C4-2B (cell line): ENCODE measurements at regions not wholly inside any gene's neighbourhood (a gene's known extent, or its start where the extent isn't known, plus 50 kb on each side); places are given as distances from the start of the nearest gene placed in this dataset.

ENCODE experiments used
- ZFX ChIP-seq: fragments of 450-650 bp; IDR thresholded peaks from 2 replicates; pipeline ENCODE4 v1.6.1; 2017
- TF ChIP-seq, protein P1 (sequence below): fragments of 450-650 bp; conservative IDR thresholded peaks from 2 replicates; pipeline ENCODE4 v1.5.1; 2017; ENCODE audit warnings: mild to moderate bottlenecking

DNA sequence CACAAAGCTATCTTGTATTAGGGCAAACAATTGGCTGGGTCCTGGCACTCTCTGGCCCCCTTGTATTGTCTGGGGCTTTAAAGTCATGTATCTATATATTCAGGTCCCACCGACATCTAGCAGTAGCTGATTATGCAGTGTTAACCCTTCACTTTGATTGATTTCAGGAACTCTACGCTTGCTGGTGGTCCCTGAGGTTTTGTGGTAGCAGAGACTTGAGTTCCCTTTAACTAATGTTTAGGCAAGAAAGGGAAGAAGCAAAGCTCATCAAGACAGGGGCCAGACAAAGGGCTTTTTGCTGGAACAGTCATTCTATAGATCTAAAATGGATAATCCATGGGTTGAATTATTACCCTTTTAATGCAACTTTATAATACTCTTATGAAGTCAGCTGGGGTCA, 95.3 kb upstream of the EPB41L3 start:
- TF ChIP-seq, protein P1, sequence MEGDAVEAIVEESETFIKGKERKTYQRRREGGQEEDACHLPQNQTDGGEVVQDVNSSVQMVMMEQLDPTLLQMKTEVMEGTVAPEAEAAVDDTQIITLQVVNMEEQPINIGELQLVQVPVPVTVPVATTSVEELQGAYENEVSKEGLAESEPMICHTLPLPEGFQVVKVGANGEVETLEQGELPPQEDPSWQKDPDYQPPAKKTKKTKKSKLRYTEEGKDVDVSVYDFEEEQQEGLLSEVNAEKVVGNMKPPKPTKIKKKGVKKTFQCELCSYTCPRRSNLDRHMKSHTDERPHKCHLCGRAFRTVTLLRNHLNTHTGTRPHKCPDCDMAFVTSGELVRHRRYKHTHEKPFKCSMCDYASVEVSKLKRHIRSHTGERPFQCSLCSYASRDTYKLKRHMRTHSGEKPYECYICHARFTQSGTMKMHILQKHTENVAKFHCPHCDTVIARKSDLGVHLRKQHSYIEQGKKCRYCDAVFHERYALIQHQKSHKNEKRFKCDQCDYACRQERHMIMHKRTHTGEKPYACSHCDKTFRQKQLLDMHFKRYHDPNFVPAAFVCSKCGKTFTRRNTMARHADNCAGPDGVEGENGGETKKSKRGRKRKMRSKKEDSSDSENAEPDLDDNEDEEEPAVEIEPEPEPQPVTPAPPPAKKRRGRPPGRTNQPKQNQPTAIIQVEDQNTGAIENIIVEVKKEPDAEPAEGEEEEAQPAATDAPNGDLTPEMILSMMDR: no peak
- TF ChIP-seq ZFX: no peak
